Fibroblast of lung (primary cell): ENCODE measurements at regions not wholly inside any gene's neighbourhood (a gene's known extent, or its start where the extent isn't known, plus 50 kb on each side); places are given as distances from the start of the nearest gene placed in this dataset.

Experiments used
- DNase-seq, 2 donors: peaks; one replicate each; pipeline versions ENCODE4 v3.0.0 to v3.0.0-alpha.2; 2010; ENCODE audit warnings: low read depth in 2 of 2
- H2AFZ ChIP-seq: 2 replicates; pipeline ENCODE4 v1.5.1; 2012; ENCODE audit warnings: low read length, control low read depth, inconsistent platforms
- H3K27ac ChIP-seq: 2 replicates; pipeline ENCODE4 v1.5.1; 2011; ENCODE audit warnings: low read length, control low read depth; ENCODE audit not compliant: insufficient read depth
- H3K27me3 ChIP-seq: 2 replicates; pipeline ENCODE4 v1.5.1; 2011; ENCODE audit warnings: mild to moderate bottlenecking, low read length; ENCODE audit not compliant: control insufficient read depth, insufficient read depth
- H3K36me3 ChIP-seq: 2 replicates; pipeline ENCODE4 v1.5.1; 2011; ENCODE audit warnings: low read length; ENCODE audit not compliant: control insufficient read depth, insufficient read depth
- H3K4me1 ChIP-seq: 2 replicates; pipeline ENCODE4 v1.5.1; 2011; ENCODE audit warnings: low read length; ENCODE audit not compliant: control insufficient read depth, insufficient read depth; ENCODE audit errors: extremely low read depth
- H3K4me2 ChIP-seq: 2 replicates; pipeline ENCODE4 v1.5.1; 2011; ENCODE audit warnings: low read length, control low read depth; ENCODE audit not compliant: insufficient read depth; ENCODE audit errors: extremely low read depth
- H3K4me3 ChIP-seq, 4 experiments: fragments of 200-600 bp in 1 of 4; sonication (generic) in 1 of 4; replicated peaks in 1 of 4; 2 replicates each; pipeline ENCODE4 v1.5.1; 2011 to 2016; ENCODE audit warnings: low read length in 4 of 4, low read depth in 3 of 4, mild to moderate bottlenecking in 3 of 4, control low read depth in 2 of 4, inconsistent platforms in 1 of 4, mixed read lengths in 1 of 4; ENCODE audit not compliant: insufficient read depth in 1 of 4; ENCODE audit errors: control extremely low read depth in 1 of 4
- H3K79me2 ChIP-seq: 2 replicates; pipeline ENCODE4 v1.5.1; 2012; ENCODE audit warnings: mild to moderate bottlenecking, low read length, inconsistent platforms; ENCODE audit not compliant: control insufficient read depth, insufficient read depth
- H3K9ac ChIP-seq: 2 replicates; pipeline ENCODE4 v1.5.1; 2011; ENCODE audit warnings: mild to moderate bottlenecking, low read length, control low read depth; ENCODE audit not compliant: insufficient read depth
- H3K9me3 ChIP-seq: 2 replicates; pipeline ENCODE4 v1.5.1; 2012; ENCODE audit warnings: low read depth, low read length; ENCODE audit not compliant: control insufficient read depth, insufficient read depth
- H4K20me1 ChIP-seq: 2 replicates; pipeline ENCODE4 v1.5.1; 2011; ENCODE audit warnings: low read length; ENCODE audit not compliant: control insufficient read depth, insufficient read depth; ENCODE audit errors: extremely low read depth
- CTCF ChIP-seq, 2 donors: IDR thresholded peaks in 1 of 2; conservative IDR thresholded peaks in 1 of 2; 1 replicate in 1 of 2; 2 replicates in 1 of 2; pipeline ENCODE4 v1.5.1; 2011 to 2012; ENCODE audit warnings: low read length in 2 of 2, control low read depth in 1 of 2, inconsistent platforms in 1 of 2, low read depth in 1 of 2, mild to moderate bottlenecking in 1 of 2
- EZH2 ChIP-seq: IDR thresholded peaks from 2 replicates; pipeline ENCODE4 v1.5.1; 2012; ENCODE audit warnings: low read length, control low read depth, mild to moderate bottlenecking; ENCODE audit errors: missing control alignments

- TF ChIP-seq EZH2 = no peak
- no peak for TF ChIP-seq CTCF (conservative IDR thresholded peaks at IDR 0.05 in 1 of 2, IDR thresholded peaks at IDR 0.05 in 1 of 2; ENCODE audit: low read depth in 1 of 2, low read length in 2 of 2)
- Histone ChIP-seq H3K4me3 (no peak overlapping the region), H4K20me1 (no peaks in the 10 kb centered on the region), H3K4me1 (no peaks in the 10 kb centered on the region), H2AFZ (no peak overlapping the region), H3K9ac (no peak overlapping the region), H3K9me3 (no peaks in the 10 kb centered on the region), H3K4me2 (no peak overlapping the region), H3K27ac (no peak overlapping the region), H3K36me3 (no peaks in the 10 kb centered on the region), H3K27me3 (no peaks in the 10 kb centered on the region), H3K79me2 (no peaks in the 10 kb centered on the region)
- peak in 1 of 2 donors; percentile 54 for DNase-seq
Observed at GRCh38 chr18:45353530-45353929, 261.7 kb upstream of the SLC14A2 start.

GRCh38 chr18:45355944-45356520 lies 259.2 kb upstream of the SLC14A2 start:
- no peaks in the 10 kb centered on the region for H3K79me2 ChIP-seq
- H3K36me3 ChIP-seq = no peaks in the 10 kb centered on the region
- H2AFZ ChIP-seq = no peak overlapping the region
- no peak overlapping the region for H3K9ac ChIP-seq
- TF ChIP-seq EZH2 (no peak), CTCF (conservative IDR thresholded peaks at IDR 0.05 in 1 of 2, IDR thresholded peaks at IDR 0.05 in 1 of 2; ENCODE audit: low read depth in 1 of 2, low read length in 2 of 2) (no peak)
- H3K9me3 ChIP-seq = no peaks in the 10 kb centered on the region
- no peak overlapping the region for H3K4me3 ChIP-seq
- no peaks in the 10 kb centered on the region for H3K4me1 ChIP-seq
- H3K27ac ChIP-seq = no peak overlapping the region
- H3K27me3 ChIP-seq = no peaks in the 10 kb centered on the region
- no peaks in the 10 kb centered on the region for H4K20me1 ChIP-seq
- no peak overlapping the region for H3K4me2 ChIP-seq
- DNase-seq = no peak

GRCh38 chr18:45357686-45358470 lies 257.4 kb upstream of the SLC14A2 start:
- H3K4me3 ChIP-seq = no peak overlapping the region
- H3K27me3 ChIP-seq = no peaks in the 10 kb centered on the region
- no peaks in the 10 kb centered on the region for H3K36me3 ChIP-seq
- no peak for TF ChIP-seq CTCF (conservative IDR thresholded peaks at IDR 0.05 in 1 of 2, IDR thresholded peaks at IDR 0.05 in 1 of 2; ENCODE audit: low read depth in 1 of 2, low read length in 2 of 2)
- no peak for TF ChIP-seq EZH2
- no peaks in the 10 kb centered on the region for H3K79me2 ChIP-seq
- H2AFZ ChIP-seq = no peak overlapping the region
- peak in 1 of 2 donors; percentile 73 for DNase-seq
- no peaks in the 10 kb centered on the region for H3K9me3 ChIP-seq
- H3K4me1 ChIP-seq = no peaks in the 10 kb centered on the region
- H3K4me2 ChIP-seq = no peak overlapping the region
- no peak overlapping the region for H3K27ac ChIP-seq
- no peak overlapping the region for H3K9ac ChIP-seq
- H4K20me1 ChIP-seq = no peaks in the 10 kb centered on the region
